GM08714 (cell line): ENCODE measurements at regions not wholly inside any gene's neighbourhood (a gene's known extent, or its start where the extent isn't known, plus 50 kb on each side); places are given as distances from the start of the nearest gene placed in this dataset.

Experiments used
- H3K4me3 ChIP-seq: fragments of 200-500 bp; sonication (Bioruptor generic); 2 replicates; pipeline ENCODE4 v1.5.1; 2014; ENCODE audit warnings: mild to moderate bottlenecking, low read length, inconsistent platforms
- ZNF274 ChIP-seq: IDR thresholded peaks from 2 replicates; pipeline ENCODE4 v1.6.1; 2012; ENCODE audit warnings: mild to moderate bottlenecking, low read depth, low read length

DNA sequence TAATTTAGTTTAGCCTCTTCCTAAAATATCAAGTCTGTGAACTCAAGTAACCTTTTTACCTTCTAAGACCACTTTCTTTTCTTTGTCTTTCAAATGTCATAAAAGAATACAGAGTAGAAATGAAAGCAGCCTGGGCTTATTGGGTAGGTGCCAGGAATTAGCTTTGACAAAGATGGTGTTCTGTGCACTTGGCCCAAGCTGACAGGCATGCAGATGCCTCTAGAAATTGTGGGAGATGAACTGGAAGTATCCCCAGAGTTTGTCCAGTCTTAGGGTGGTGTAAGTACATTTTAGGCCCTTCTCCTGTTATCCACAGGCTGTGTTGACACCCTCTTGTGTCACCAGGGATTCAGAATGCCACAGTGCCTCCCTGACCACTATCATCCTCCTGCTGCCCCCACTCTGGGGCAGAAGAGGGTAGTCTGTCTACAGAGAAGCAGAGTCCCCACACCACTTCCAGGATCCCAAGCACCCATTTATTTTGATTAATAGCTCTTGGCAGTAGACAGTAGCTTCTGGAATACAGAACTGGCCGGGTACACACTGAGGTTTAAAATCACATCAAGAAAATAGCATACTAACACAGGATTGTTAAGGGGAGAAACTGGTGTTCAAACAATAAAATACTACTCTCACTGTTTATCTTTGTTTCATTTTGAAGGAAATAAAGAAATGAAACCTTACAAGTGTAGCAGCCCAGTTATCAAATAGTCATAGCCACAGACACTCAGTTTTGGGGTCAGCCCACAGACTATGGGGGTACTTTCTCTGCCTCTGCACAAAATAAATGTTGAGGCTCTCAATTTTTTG lies 343.2 kb downstream of the KCNRG start:
- no peak overlapping the region for H3K4me3 ChIP-seq
- TF ChIP-seq ZNF274 = no peak

DNA sequence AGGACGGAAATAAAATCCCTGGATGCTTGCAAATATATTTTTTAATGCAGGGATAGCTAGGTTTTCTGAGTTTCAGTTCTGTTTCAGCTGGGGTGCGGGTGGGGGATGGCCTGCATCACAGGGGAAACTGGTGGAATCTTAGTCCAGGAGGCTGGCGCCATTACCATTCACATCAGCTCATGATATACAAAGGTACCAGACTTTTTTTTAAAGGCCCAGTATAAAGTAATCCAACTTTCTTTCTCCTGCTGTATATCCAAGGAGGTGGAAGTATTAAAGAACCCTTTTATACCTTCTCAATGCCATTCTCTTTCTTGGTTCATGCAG lies 343.8 kb downstream of the KCNRG start:
- no peak overlapping the region for H3K4me3 ChIP-seq
- no peak for TF ChIP-seq ZNF274

DNA sequence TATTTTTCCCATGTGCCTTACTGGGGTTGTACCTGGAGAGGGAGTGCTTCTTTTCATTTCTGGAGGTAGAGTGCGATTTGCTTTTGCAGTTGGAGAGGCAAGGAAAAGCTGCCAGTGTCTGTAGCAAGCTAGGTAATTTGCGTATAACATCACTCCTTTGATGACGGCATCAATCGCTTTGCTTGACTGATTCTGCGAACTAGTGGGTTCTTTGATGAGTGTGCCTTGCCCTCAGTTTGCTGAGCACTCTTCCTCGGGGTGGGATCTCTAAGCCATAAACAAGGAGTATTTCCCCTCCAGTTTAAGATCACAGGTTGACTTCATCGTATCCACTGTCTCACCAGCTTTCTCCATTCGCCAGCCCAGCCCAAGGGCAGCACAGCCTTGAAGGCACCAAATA lies 344.5 kb downstream of the KCNRG start:
- no peak overlapping the region for H3K4me3 ChIP-seq
- TF ChIP-seq ZNF274 = no peak

DNA sequence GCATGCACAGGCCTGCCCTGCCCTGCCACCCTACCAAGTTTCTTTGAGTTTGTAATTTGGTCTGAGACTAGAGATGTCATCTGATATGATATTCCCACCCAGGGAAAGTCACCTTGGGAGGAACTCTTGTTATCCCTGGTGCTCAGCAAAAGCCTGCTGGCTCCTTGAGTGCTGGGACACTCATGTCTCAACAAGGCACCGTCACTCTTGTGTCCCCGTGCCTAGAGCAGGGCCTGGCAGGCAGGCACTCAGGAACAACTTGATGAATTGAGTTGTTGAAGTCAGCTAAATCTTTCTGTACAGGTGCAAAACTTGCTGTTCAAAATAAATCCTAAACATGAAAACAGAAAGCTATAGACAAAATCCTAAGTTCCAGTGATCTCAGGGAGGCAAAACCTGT lies 345.4 kb downstream of the KCNRG start:
- no peak for TF ChIP-seq ZNF274
- H3K4me3 ChIP-seq = no peak overlapping the region

DNA sequence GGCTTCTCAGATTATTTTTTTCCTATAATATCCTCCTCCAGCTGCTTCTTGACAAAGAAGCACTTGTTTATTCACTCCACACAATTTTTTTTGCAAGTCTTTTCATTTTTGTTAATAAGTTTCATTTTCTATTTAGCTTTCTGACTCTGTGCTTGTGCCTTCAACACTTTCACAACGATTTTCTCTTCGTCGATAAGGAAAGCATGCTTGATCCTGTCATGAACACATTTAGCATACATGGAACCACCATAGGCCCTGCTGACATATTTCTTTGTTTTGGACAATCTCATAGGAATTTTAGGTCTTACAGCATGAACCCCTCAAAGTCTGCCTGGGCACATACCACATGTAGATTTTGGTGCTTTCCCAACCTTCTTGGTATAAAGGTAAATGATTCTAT lies 346.0 kb downstream of the KCNRG start:
- H3K4me3 ChIP-seq = no peak overlapping the region

DNA sequence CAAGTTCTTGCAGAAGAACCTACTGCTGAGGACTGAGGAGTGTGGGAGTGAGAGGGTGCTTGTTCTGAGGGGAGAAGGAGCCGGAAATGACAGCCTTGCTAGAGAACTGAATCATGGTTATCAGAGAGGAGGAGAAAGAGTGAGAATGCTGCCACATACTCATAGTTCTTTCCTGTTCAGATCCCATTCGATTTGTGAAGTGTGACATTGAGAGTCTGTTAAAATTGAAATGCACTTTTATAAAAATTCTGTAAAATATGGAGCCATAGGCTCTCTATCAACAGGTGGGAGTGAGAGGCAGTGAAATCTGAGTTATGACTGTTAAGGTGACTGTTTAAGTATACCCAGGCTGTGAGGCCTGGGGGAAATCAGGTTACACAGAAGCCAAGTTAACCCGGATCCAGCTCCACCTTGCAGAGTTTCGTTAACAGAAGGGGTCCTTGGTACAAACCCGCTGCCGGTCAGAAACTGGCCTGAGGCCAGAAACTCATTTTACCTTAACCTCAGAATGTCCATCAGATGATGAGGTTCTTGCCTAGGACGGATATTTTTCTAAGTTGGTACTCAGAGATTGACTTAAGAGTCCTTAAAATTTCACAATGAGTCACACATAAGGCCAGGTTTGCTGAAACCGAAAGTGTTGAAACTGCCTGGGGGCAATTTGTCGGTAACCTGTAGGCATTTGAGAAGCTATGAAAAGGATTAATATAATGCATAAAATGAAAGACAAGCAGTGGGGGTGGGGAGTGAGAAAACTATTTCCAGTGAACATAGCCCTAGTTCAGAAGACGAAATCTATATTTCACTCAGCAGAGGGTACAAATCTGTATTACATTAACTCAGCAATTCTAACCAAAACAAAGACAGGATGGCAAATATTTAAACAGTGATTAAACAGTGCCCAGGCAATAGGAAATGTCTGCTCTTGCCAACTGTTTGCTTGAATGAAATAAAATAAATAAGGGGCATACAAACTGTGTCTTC lies 350.5 kb downstream of the KCNRG start:
- TF ChIP-seq ZNF274 = no peak
- H3K4me3 ChIP-seq = no peak overlapping the region; the same call in 1 of the 2 replicates

More for the DNA sequence above, 346.0 kb downstream of the KCNRG start:
- TF ChIP-seq ZNF274 = no peak

DNA sequence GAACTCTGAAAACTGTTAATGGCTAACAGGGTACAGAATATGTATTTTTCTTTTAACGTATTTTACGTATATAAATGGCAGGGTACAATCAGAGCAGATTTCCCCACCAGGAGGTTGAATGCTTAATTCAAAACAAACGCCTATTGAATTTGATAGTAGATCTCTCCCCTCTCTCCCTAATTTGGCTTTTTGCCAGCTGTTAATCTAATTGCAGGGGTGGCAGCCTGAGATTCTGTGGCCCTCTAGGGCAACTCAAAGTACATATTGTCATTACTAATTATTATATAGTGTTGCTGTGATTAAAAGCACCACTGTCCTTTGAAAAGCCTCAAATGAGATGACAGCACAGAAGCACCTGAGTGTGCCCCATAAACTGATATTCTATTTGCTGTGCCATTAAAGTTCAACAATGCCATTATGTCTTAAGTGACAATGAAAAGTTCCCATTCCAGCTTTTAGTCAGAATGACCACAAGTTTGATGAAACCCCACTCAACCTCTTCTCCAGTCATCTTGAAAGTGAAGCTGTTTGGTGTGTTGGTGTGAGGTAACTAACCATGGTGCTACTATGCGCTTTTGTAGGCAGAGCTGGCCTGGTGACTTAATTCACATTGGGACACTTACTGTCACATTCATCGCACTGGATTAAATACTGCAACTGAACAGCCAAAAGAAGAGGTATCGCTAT lies 351.4 kb downstream of the KCNRG start:
- TF ChIP-seq ZNF274 = no peak

DNA sequence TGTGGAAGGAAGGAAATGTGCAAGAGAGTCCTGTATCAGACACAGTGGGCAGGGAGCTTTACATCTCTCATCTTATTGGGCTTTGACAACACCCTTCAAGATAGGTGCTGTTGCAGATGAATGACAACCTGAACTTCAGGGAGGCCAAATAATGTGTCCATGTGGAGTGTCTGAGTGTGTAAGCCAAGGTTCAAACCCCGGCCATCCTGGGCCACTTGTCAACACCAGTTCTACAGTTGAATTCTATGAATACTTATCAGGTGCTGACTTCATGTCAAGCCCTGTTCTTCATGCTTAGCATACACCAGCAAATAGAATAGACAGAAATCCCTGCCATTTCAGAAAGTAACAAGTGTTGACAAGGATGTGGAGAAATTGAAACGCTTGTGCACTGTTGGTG lies 354.4 kb downstream of the KCNRG start:
- H3K4me3 ChIP-seq = no peak overlapping the region
- no peak for TF ChIP-seq ZNF274

More for the DNA sequence above, 351.4 kb downstream of the KCNRG start:
- H3K4me3 ChIP-seq = no peak overlapping the region

DNA sequence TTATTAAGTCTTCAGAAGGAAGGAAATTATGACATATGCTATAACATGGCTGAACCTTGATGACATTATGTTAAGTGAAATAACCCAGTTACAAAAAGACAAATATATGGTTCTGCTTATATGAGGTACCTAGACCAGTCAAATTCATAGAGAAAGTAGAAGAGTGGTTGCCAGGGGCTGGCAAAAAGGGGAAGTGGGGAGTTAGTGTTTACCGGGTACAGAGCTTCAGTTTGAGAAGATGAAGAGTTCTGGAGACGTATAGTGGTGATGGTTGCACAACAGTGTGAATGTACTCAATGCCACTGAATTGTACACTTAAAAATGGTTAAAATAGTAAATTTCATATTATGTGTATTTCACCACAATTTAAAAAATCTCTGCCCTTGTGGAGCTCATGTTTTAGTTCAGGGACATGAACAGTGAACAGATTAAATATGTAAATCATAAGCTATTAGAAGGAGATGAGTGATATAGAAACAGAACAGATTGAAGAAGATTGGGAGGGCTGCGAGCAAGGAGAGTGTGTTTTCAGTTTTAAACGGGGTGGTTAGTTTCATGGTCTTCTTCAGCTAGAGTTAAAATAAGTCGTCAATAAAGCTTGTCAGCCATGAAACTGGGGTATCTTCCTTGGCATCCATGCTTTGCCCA lies 355.2 kb downstream of the KCNRG start:
- no peak overlapping the region; the same call in 1 of the 2 replicates for H3K4me3 ChIP-seq
- no peak for TF ChIP-seq ZNF274

DNA sequence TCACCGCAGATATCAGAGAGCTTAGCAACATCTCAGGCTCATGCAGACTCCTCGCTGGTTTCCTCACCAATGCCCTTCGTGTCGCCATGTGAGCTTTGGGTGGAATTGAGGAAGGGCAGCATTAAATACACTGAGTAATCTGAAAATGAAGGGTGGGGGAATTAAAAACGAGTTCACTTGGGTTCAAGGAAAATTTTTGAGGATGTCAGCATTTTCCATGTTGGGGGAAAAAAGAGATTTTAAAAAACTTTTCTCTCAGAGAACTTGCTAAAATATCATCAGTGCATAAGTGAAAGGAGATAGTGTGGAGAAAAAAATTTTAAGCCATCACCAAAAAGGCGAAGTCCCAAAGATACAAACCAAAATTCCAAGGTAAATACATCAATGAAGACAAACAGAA lies 359.3 kb downstream of the KCNRG start:
- TF ChIP-seq ZNF274 = no peak
- H3K4me3 ChIP-seq = no peak overlapping the region

DNA sequence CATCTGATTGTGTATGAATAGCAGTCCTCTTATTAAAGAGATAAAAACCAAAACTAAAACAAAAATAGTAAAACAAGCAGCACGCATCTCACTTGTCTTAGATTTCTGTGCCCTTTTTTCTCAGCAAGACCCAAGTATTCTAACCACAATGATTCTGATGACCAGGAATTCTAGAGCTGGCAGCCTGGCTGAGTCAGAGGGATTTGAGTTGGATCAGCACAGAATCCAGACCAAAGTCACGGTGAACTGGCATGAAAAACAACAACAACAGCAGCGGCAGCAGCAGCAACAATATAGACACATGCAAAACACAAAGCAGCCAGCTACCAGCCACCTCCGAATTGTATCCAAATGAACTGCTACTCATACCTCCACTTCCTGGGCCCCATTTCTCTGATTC lies 360.5 kb downstream of the KCNRG start:
- TF ChIP-seq ZNF274 = no peak
- H3K4me3 ChIP-seq = no peak overlapping the region

DNA sequence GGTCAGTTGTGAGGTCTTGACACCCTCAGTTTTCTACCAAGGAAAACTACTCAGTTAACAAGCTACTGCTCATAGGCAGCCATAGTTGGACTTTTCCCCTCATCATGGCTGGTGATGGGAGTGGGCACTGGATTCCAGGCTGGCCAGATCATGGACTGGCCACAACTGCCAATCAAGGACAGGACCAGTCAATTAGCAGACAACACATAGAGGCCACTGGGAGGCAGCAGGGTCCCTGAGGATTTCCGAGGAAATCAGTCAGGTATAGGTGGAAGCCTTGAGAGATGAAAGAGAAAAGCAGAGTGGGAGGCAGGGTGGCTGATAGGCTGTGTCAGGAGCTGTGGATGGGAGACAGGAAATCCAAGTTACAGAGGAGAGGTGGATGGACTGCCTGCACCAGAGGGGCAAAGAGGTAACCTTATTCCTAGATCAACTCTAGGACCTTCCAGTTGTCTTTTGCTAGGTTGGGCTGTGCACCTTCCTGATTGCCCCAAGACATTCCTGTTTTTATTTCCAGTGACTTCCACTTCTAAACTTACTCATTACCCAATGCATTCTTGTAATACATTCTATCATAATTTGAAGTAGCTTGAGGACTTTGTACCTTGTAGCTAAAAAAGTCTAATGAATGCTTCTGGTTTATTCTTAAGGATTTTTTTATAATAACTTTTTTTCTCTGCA lies 361.8 kb downstream of the KCNRG start:
- TF ChIP-seq ZNF274 = no peak

DNA sequence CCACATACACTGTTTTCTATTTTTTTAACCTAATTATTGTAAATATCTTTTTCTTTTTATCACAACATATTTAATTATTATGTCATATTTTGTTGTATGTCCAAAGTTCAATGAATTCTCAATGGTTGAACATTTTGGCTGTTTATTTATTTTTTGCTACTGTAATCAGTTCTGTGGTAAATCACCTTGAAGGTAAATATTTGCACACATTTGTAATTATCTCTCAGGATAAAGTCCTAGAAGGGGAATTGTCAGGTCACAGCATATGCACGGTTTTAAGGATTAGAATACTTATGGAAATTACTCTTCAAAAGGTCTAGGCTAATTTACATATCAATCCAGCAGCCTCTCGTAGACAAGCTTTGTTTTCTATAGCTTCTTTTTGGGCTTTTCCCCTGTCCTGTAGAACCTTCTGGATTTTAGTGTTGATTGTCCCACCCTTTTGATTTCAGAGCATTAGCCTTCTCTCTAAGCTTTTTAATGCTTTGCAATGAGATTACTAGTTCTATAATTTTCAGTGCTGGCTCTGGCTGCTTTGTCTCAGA lies 362.6 kb downstream of the KCNRG start:
- TF ChIP-seq ZNF274 = no peak
- H3K4me3 ChIP-seq = no peak overlapping the region

More for the DNA sequence above, 361.8 kb downstream of the KCNRG start:
- no peak overlapping the region for H3K4me3 ChIP-seq
